ENCODE measurements at regions not wholly inside any gene's neighbourhood (a gene's known extent, or its start where the extent isn't known, plus 50 kb on each side); places are given as distances from the start of the nearest gene placed in this dataset.

- intact Hi-C loops (cut with DNase I), result no loop called here
- no peak for ATAC-seq
Measured at GRCh38 chr2:66957198-66957597, 439.9 kb upstream of the ETAA1 start.

GRCh38 chr2:66957677-66958076 lies 439.5 kb upstream of the ETAA1 start:
- Histone ChIP-seq H3K27ac (no peak overlapping the region), H3K36me3 (ENCODE audit: insufficient read depth in 1 of 2, low read depth in 1 of 2) (no peaks in the 10 kb centered on the region), H3K4me3 (no peak overlapping the region), H3K27me3 (ENCODE audit: insufficient read depth in 3 of 3, low read length in 2 of 3) (no peaks in the 10 kb centered on the region), H3K4me1 (no peaks in the 10 kb centered on the region), H3K9me3 (no peaks in the 10 kb centered on the region)
- 36 to 46% (median 40%) methylated on average over 4 of the region's 4 CpGs for WGBS, 3 donors
- intact Hi-C loops (cut with DNase I), result no loop called here
- TF ChIP-seq CTCF (IDR thresholded peaks at IDR 0.05), result no peak
- DNase-seq, result no peak
- no peak for ATAC-seq

More at GRCh38 chr2:66957198-66957597, 439.9 kb upstream of the ETAA1 start:
- TF ChIP-seq CTCF (IDR thresholded peaks at IDR 0.05), result no peak
- Histone ChIP-seq H3K4me1 (no peaks in the 10 kb centered on the region), H3K9me3 (no peaks in the 10 kb centered on the region), H3K4me3 (no peak overlapping the region), H3K36me3 (ENCODE audit: insufficient read depth in 1 of 2, low read depth in 1 of 2) (no peaks in the 10 kb centered on the region), H3K27me3 (ENCODE audit: insufficient read depth in 3 of 3, low read length in 2 of 3) (no peaks in the 10 kb centered on the region), H3K27ac (no peak overlapping the region)
- 40 to 53% (median 49%) methylated on average over 3 of the region's 3 CpGs for WGBS, 3 donors
- DNase-seq, result no peak

GRCh38 chr2:66960161-66960560 lies 437.0 kb upstream of the ETAA1 start:
- DNase-seq (no peak), ATAC-seq (no peak)
- Histone ChIP-seq H3K27ac (no peak overlapping the region), H3K4me3 (no peak overlapping the region), H3K4me1 (no peaks in the 10 kb centered on the region), H3K27me3 (ENCODE audit: insufficient read depth in 3 of 3, low read length in 2 of 3) (no peaks in the 10 kb centered on the region), H3K36me3 (ENCODE audit: insufficient read depth in 1 of 2, low read depth in 1 of 2) (no peaks in the 10 kb centered on the region), H3K9me3 (no peaks in the 10 kb centered on the region)
- intact Hi-C loops (cut with DNase I), result no loop called here
- 65 to 86% (median 77%) methylated on average over 7 of the region's 7 CpGs for WGBS, 3 donors
- TF ChIP-seq CTCF (IDR thresholded peaks at IDR 0.05), result no peak

GRCh38 chr2:66962716-66963115 lies 434.4 kb upstream of the ETAA1 start:
- ATAC-seq, result no peak
- DNase-seq, result no peak
- H3K36me3 ChIP-seq (ENCODE audit: insufficient read depth in 1 of 2, low read depth in 1 of 2), result no peaks in the 10 kb centered on the region
- no peaks in the 10 kb centered on the region for H3K27me3 ChIP-seq (ENCODE audit: insufficient read depth in 3 of 3, low read length in 2 of 3)
- no peaks in the 10 kb centered on the region for H3K4me1 ChIP-seq
- intact Hi-C loops (cut with DNase I), result no loop called here
- H3K4me3 ChIP-seq, result no peak overlapping the region
- WGBS, 3 donors, result 22 to 34% (median 29%) methylated on average over 3 of the region's 3 CpGs
- no peak overlapping the region for H3K27ac ChIP-seq
- no peak for TF ChIP-seq CTCF (IDR thresholded peaks at IDR 0.05)
- no peaks in the 10 kb centered on the region for H3K9me3 ChIP-seq

GRCh38 chr2:66966631-66967030 lies 430.5 kb upstream of the ETAA1 start:
- intact Hi-C loops (cut with DNase I), result no loop called here
- H3K4me3 ChIP-seq, result no peak overlapping the region
- no peak for ATAC-seq
- no peaks in the 10 kb centered on the region for H3K9me3 ChIP-seq
- no peak overlapping the region for H3K27ac ChIP-seq
- no peaks in the 10 kb centered on the region for H3K4me1 ChIP-seq
- DNase-seq, result no peak
- no peaks in the 10 kb centered on the region for H3K27me3 ChIP-seq (ENCODE audit: insufficient read depth in 3 of 3, low read length in 2 of 3)
- TF ChIP-seq CTCF (IDR thresholded peaks at IDR 0.05), result no peak
- 75 to 79% (median 77%) methylated on average over 3 of the region's 3 CpGs for WGBS, 3 donors
- H3K36me3 ChIP-seq (ENCODE audit: insufficient read depth in 1 of 2, low read depth in 1 of 2), result no peaks in the 10 kb centered on the region

All from psoas muscle (tissue), 7 donors.